Liver (tissue), 3 donors: ENCODE measurements at regions not wholly inside any gene's neighbourhood (a gene's known extent, or its start where the extent isn't known, plus 50 kb on each side); places are given as distances from the start of the nearest gene placed in this dataset.
"Not testable (repeated sequence)": the region's sequence is repeated elsewhere in the genome, so short reads cannot be mapped to it uniquely, and the experiment has no call there.

Experiments
- CTCF ChIP-seq: fragments of 150-350 bp; IDR thresholded peaks from 2 replicates; pipeline ENCODE4 v1.5.1; 2017; ENCODE audit warnings: improper control_type of control experiment, low read depth, low read length; ENCODE audit not compliant: missing input control
- EGR1 ChIP-seq, 2 donors: IDR thresholded peaks; 2 replicates each; pipeline ENCODE4 v1.6.1; 2016 to 2018; ENCODE audit warnings: antibody characterized with exemption in 2 of 2, low read depth in 2 of 2
- RAD21 ChIP-seq, 2 donors: IDR thresholded peaks; 2 replicates each; pipeline ENCODE4 v1.6.1; 2016; ENCODE audit warnings: antibody characterized with exemption in 2 of 2, mild to moderate bottlenecking in 2 of 2
- TAF1 ChIP-seq: conservative IDR thresholded peaks from 2 replicates; pipeline ENCODE4 v1.6.1; 2016; ENCODE audit warnings: antibody characterized with exemption, mild to moderate bottlenecking
- YY1 ChIP-seq: IDR thresholded peaks from 2 replicates; pipeline ENCODE4 v1.6.1; 2016; ENCODE audit warnings: antibody characterized with exemption, mild to moderate bottlenecking
- ZBTB33 ChIP-seq: IDR thresholded peaks from 2 replicates; pipeline ENCODE4 v1.6.1; 2016; ENCODE audit warnings: antibody characterized with exemption
- donor health status: healthy.
- donor health status: healthy.

- not testable (repeated sequence) for TF ChIP-seq CTCF; RAD21 (IDR thresholded peaks at IDR 0.05); TAF1; YY1; EGR1 (IDR thresholded peaks at IDR 0.05; ENCODE audit: low read depth in 2 of 2); ZBTB33
These were observed 153.0 kb downstream of the TFAP2C start for GRCh38 chr20:56781987-56782560.
